NCI-H1694 (cell line): ENCODE measurements at regions not wholly inside any gene's neighbourhood (a gene's known extent, or its start where the extent isn't known, plus 50 kb on each side); places are given as distances from the start of the nearest gene placed in this dataset.

Experiments
- DNase-seq: peaks from one replicate; lab custom pipeline; 2025; lab: John Stamatoyannopoulos, UW

- DNase-seq = no peak
Measured at GRCh38 chr1:208513799-208514198, 269.6 kb upstream of the PLXNA2 start.

GRCh38 chr1:208515129-208515528 lies 270.9 kb upstream of the PLXNA2 start:
- no peak for DNase-seq

GRCh38 chr1:208516780-208517179 lies 272.6 kb upstream of the PLXNA2 start:
- no peak for DNase-seq

- no peak for DNase-seq
Measured at GRCh38 chr1:208520438-208521099, 276.4 kb upstream of the PLXNA2 start.

- no peak for DNase-seq
Measured at GRCh38 chr1:208521534-208521933, 277.4 kb upstream of the PLXNA2 start.

- no peak for DNase-seq
Measured at GRCh38 chr1:208523007-208523406, 278.8 kb upstream of the PLXNA2 start.

GRCh38 chr1:208524376-208524775 lies 280.2 kb upstream of the PLXNA2 start:
- DNase-seq = no peak

GRCh38 chr1:208524925-208525324 lies 280.7 kb upstream of the PLXNA2 start:
- no peak for DNase-seq

- no peak for DNase-seq
Measured at GRCh38 chr1:208525417-208525816, 281.2 kb upstream of the PLXNA2 start.

- DNase-seq = no peak
Measured at GRCh38 chr1:208526613-208527125, 282.5 kb upstream of the PLXNA2 start.

GRCh38 chr1:208527156-208527555 lies 283.0 kb upstream of the PLXNA2 start:
- no peak for DNase-seq

- DNase-seq = peak; percentile 54
Measured at GRCh38 chr1:208528578-208529240, 284.5 kb upstream of the PLXNA2 start.

- DNase-seq = no peak
Measured at GRCh38 chr1:208531003-208531750, 287.0 kb upstream of the PLXNA2 start.

- DNase-seq = peak; percentile 23
Measured at GRCh38 chr1:208533746-208534598, 289.8 kb upstream of the PLXNA2 start.

GRCh38 chr1:208534599-208534897 lies 290.4 kb upstream of the PLXNA2 start:
- DNase-seq = peak; percentile 47

- no peak for DNase-seq
Measured at GRCh38 chr1:208534979-208535378, 290.8 kb upstream of the PLXNA2 start.

- DNase-seq = no peak
Measured at GRCh38 chr1:208535511-208535910, 291.3 kb upstream of the PLXNA2 start.

GRCh38 chr1:208536212-208536611 lies 292.0 kb upstream of the PLXNA2 start:
- DNase-seq = no peak

GRCh38 chr1:208537198-208537597 lies 293.0 kb upstream of the PLXNA2 start:
- DNase-seq = no peak

- no peak for DNase-seq
Measured at GRCh38 chr1:208538078-208538477, 293.9 kb upstream of the PLXNA2 start.

- no peak for DNase-seq
Measured at GRCh38 chr1:208538587-208538986, 294.4 kb upstream of the PLXNA2 start.

GRCh38 chr1:208540724-208541123 lies 296.5 kb upstream of the PLXNA2 start:
- DNase-seq = no peak
